ENCODE measurements at regions not wholly inside any gene's neighbourhood (a gene's known extent, or its start where the extent isn't known, plus 50 kb on each side); places are given as distances from the start of the nearest gene placed in this dataset.
A peak's percentile ranks its signal among the peaks of the same experiment; 100 is the strongest.

GRCh38 chr18:27449104-27449503, 264.0 kb upstream of the CHST9 start:
- H3K79me1 ChIP-seq (ENCODE audit: low read depth, low read length) = no peaks in the 10 kb centered on the region
- WGBS, 2 donors (ENCODE audit: extremely low coverage in 2 of 2, insufficient read length in 2 of 2, insufficient replicate concordance in 1 of 2) = no CpG with 5 or more reads among the region's 7 CpGs
- H2BK120ac ChIP-seq (ENCODE audit: low read depth, low read length) = no peak overlapping the region
- no peaks in the 10 kb centered on the region for H3K36me3 ChIP-seq (replicated peaks in 1 of 2; ENCODE audit: control insufficient read depth in 2 of 2, insufficient read depth in 2 of 2, low read length in 2 of 2)
- no peak for DNase-seq (ENCODE audit: low spot score)
- H3K4me2 ChIP-seq (ENCODE audit: insufficient read depth, low read length, poor library complexity, severe bottlenecking) = no peak overlapping the region
- no peak overlapping the region for H2AK5ac ChIP-seq (ENCODE audit: low read depth, low read length)
- no peak overlapping the region for H3K18ac ChIP-seq (ENCODE audit: low read length)
- no peak overlapping the region for H4K91ac ChIP-seq (ENCODE audit: low read depth, low read length, poor library complexity)
- no peak overlapping the region for H3K4ac ChIP-seq (ENCODE audit: low read length)
- H3K23ac ChIP-seq (ENCODE audit: low read depth, low read length, poor library complexity) = no peak overlapping the region
- H2BK12ac ChIP-seq (ENCODE audit: low read length) = no peak overlapping the region
- H2AFZ ChIP-seq (ENCODE audit: low read length) = no peak overlapping the region
- H3K4me3 ChIP-seq (ENCODE audit: low read length in 2 of 2) = no peak overlapping the region
- H4K8ac ChIP-seq (ENCODE audit: low read depth, low read length) = no peak overlapping the region
- H3K14ac ChIP-seq (ENCODE audit: low read length) = no peak overlapping the region
- H3K9me3 ChIP-seq (replicated peaks in 1 of 2; ENCODE audit: control insufficient read depth in 2 of 2, insufficient read depth in 1 of 2, low read depth in 1 of 2, low read length in 2 of 2) = peaks cover 3 to 10% of the 10 kb centered on the region in 2 donors
- H3K9ac ChIP-seq (ENCODE audit: low read depth, low read length, poor library complexity) = no peak overlapping the region
- no peak overlapping the region for H3K27ac ChIP-seq (replicated peaks; ENCODE audit: low read length)
- H3K27me3 ChIP-seq (ENCODE audit: control insufficient read depth in 3 of 3, insufficient read depth in 3 of 3, low read depth in 1 of 3, low read length in 3 of 3) = peaks cover 0 to 2% (median 0%) of the 10 kb centered on the region in 3 experiments
- H3K4me1 ChIP-seq (ENCODE audit: control insufficient read depth in 2 of 2, insufficient read depth in 1 of 2, low read depth in 1 of 2, low read length in 2 of 2) = peaks cover 6% of the 10 kb centered on the region in 2 donors
- H2BK5ac ChIP-seq (ENCODE audit: low read length) = no peak overlapping the region
- H2BK15ac ChIP-seq (ENCODE audit: low read length) = no peak overlapping the region

- Histone ChIP-seq H3K36me3 (replicated peaks in 1 of 2; ENCODE audit: control insufficient read depth in 2 of 2, insufficient read depth in 2 of 2, low read length in 2 of 2) (no peaks in the 10 kb centered on the region), H2BK5ac (ENCODE audit: low read length) (no peak overlapping the region), H2BK12ac (ENCODE audit: low read length) (no peak overlapping the region), H3K27me3 (ENCODE audit: control insufficient read depth in 3 of 3, insufficient read depth in 3 of 3, low read depth in 1 of 3, low read length in 3 of 3) (no peaks in the 10 kb centered on the region), H3K79me1 (ENCODE audit: low read depth, low read length) (no peaks in the 10 kb centered on the region), H3K27ac (replicated peaks; ENCODE audit: low read length) (no peak overlapping the region), H2AK5ac (ENCODE audit: low read depth, low read length) (no peak overlapping the region), H4K8ac (ENCODE audit: low read depth, low read length) (no peak overlapping the region), H3K9ac (ENCODE audit: low read depth, low read length, poor library complexity) (no peak overlapping the region), H3K9me3 (replicated peaks in 1 of 2; ENCODE audit: control insufficient read depth in 2 of 2, insufficient read depth in 1 of 2, low read depth in 1 of 2, low read length in 2 of 2) (peaks cover 3 to 10% of the 10 kb centered on the region in 2 donors), H2BK120ac (ENCODE audit: low read depth, low read length) (no peak overlapping the region), H3K4ac (ENCODE audit: low read length) (no peak overlapping the region), H3K4me3 (ENCODE audit: low read length in 2 of 2) (no peak overlapping the region), H4K91ac (ENCODE audit: low read depth, low read length, poor library complexity) (no peak overlapping the region), H3K4me2 (ENCODE audit: insufficient read depth, low read length, poor library complexity, severe bottlenecking) (no peak overlapping the region), H3K18ac (ENCODE audit: low read length) (no peak overlapping the region), H2AFZ (ENCODE audit: low read length) (peak overlapping the region; percentile 50), H3K23ac (ENCODE audit: low read depth, low read length, poor library complexity) (no peak overlapping the region), H2BK15ac (ENCODE audit: low read length) (no peak overlapping the region), H3K4me1 (ENCODE audit: control insufficient read depth in 2 of 2, insufficient read depth in 1 of 2, low read depth in 1 of 2, low read length in 2 of 2) (peaks cover 6% of the 10 kb centered on the region in 2 donors), H3K14ac (ENCODE audit: low read length) (no peak overlapping the region)
- no peak for DNase-seq (ENCODE audit: low spot score)
- WGBS, 2 donors (ENCODE audit: extremely low coverage in 2 of 2, insufficient read length in 2 of 2, insufficient replicate concordance in 1 of 2) = no CpG with 5 or more reads among the region's 2 CpGs
Observed at GRCh38 chr18:27447930-27448329, 262.8 kb upstream of the CHST9 start.

- Histone ChIP-seq H3K4ac (ENCODE audit: low read length) (no peak overlapping the region), H3K14ac (ENCODE audit: low read length) (no peak overlapping the region), H3K9ac (ENCODE audit: low read depth, low read length, poor library complexity) (no peak overlapping the region), H4K91ac (ENCODE audit: low read depth, low read length, poor library complexity) (no peak overlapping the region), H3K9me3 (replicated peaks in 1 of 2; ENCODE audit: control insufficient read depth in 2 of 2, insufficient read depth in 1 of 2, low read depth in 1 of 2, low read length in 2 of 2) (peaks cover 3 to 10% of the 10 kb centered on the region in 2 donors), H2BK5ac (ENCODE audit: low read length) (no peak overlapping the region), H3K79me1 (ENCODE audit: low read depth, low read length) (no peaks in the 10 kb centered on the region), H2AFZ (ENCODE audit: low read length) (peak overlapping the region; percentile 50), H3K4me2 (ENCODE audit: insufficient read depth, low read length, poor library complexity, severe bottlenecking) (no peak overlapping the region), H3K4me1 (ENCODE audit: control insufficient read depth in 2 of 2, insufficient read depth in 1 of 2, low read depth in 1 of 2, low read length in 2 of 2) (peaks cover 6% of the 10 kb centered on the region in 2 donors), H3K27ac (replicated peaks; ENCODE audit: low read length) (peak overlapping the region; percentile 29), H4K8ac (ENCODE audit: low read depth, low read length) (no peak overlapping the region), H2BK15ac (ENCODE audit: low read length) (no peak overlapping the region), H2BK12ac (ENCODE audit: low read length) (no peak overlapping the region), H3K18ac (ENCODE audit: low read length) (no peak overlapping the region), H2BK120ac (ENCODE audit: low read depth, low read length) (no peak overlapping the region), H3K23ac (ENCODE audit: low read depth, low read length, poor library complexity) (no peak overlapping the region), H2AK5ac (ENCODE audit: low read depth, low read length) (no peak overlapping the region), H3K36me3 (replicated peaks in 1 of 2; ENCODE audit: control insufficient read depth in 2 of 2, insufficient read depth in 2 of 2, low read length in 2 of 2) (no peaks in the 10 kb centered on the region), H3K27me3 (ENCODE audit: control insufficient read depth in 3 of 3, insufficient read depth in 3 of 3, low read depth in 1 of 3, low read length in 3 of 3) (no peaks in the 10 kb centered on the region), H3K4me3 (ENCODE audit: low read length in 2 of 2) (no peak overlapping the region)
- DNase-seq (ENCODE audit: low spot score) = no peak
- no CpG with 5 or more reads among the region's 5 CpGs for WGBS, 2 donors (ENCODE audit: extremely low coverage in 2 of 2, insufficient read length in 2 of 2, insufficient replicate concordance in 1 of 2)
Observed at GRCh38 chr18:27447451-27447881, 262.4 kb upstream of the CHST9 start.

GRCh38 chr18:27430595-27430994, 245.5 kb upstream of the CHST9 start:
- Histone ChIP-seq H3K18ac (ENCODE audit: low read length) (no peak overlapping the region), H2BK5ac (ENCODE audit: low read length) (no peak overlapping the region), H4K8ac (ENCODE audit: low read depth, low read length) (no peak overlapping the region), H3K36me3 (replicated peaks in 1 of 2; ENCODE audit: control insufficient read depth in 2 of 2, insufficient read depth in 2 of 2, low read length in 2 of 2) (no peaks in the 10 kb centered on the region), H3K79me1 (ENCODE audit: low read depth, low read length) (no peaks in the 10 kb centered on the region), H3K27ac (replicated peaks; ENCODE audit: low read length) (no peak overlapping the region), H2AK5ac (ENCODE audit: low read depth, low read length) (no peak overlapping the region), H3K23ac (ENCODE audit: low read depth, low read length, poor library complexity) (no peak overlapping the region), H3K14ac (ENCODE audit: low read length) (no peak overlapping the region), H2BK12ac (ENCODE audit: low read length) (no peak overlapping the region), H3K4me3 (ENCODE audit: low read length in 2 of 2) (no peak overlapping the region), H3K4me1 (ENCODE audit: control insufficient read depth in 2 of 2, insufficient read depth in 1 of 2, low read depth in 1 of 2, low read length in 2 of 2) (peaks cover 0 to 3% of the 10 kb centered on the region in 2 donors), H3K9me3 (replicated peaks in 1 of 2; ENCODE audit: control insufficient read depth in 2 of 2, insufficient read depth in 1 of 2, low read depth in 1 of 2, low read length in 2 of 2) (peaks cover 4% of the 10 kb centered on the region in 2 donors), H3K4me2 (ENCODE audit: insufficient read depth, low read length, poor library complexity, severe bottlenecking) (no peak overlapping the region), H2BK15ac (ENCODE audit: low read length) (no peak overlapping the region), H4K91ac (ENCODE audit: low read depth, low read length, poor library complexity) (no peak overlapping the region), H3K9ac (ENCODE audit: low read depth, low read length, poor library complexity) (no peak overlapping the region), H3K4ac (ENCODE audit: low read length) (no peak overlapping the region), H2AFZ (ENCODE audit: low read length) (no peak overlapping the region), H2BK120ac (ENCODE audit: low read depth, low read length) (no peak overlapping the region), H3K27me3 (ENCODE audit: control insufficient read depth in 3 of 3, insufficient read depth in 3 of 3, low read depth in 1 of 3, low read length in 3 of 3) (no peaks in the 10 kb centered on the region)
- no CpG with 5 or more reads among the region's 2 CpGs for WGBS, 2 donors (ENCODE audit: extremely low coverage in 2 of 2, insufficient read length in 2 of 2, insufficient replicate concordance in 1 of 2)
- DNase-seq (ENCODE audit: low spot score) = no peak

Measured in neuronal stem cell (in vitro differentiated cells).